RWPE2 (cell line): ENCODE measurements at regions not wholly inside any gene's neighbourhood (a gene's known extent, or its start where the extent isn't known, plus 50 kb on each side); places are given as distances from the start of the nearest gene placed in this dataset.

Source experiments
- ATAC-seq: fragments of 200-7000 bp; cut with Tn5 transposase; 3 replicates; pipeline ENCODE4 v1.9.1; 2021; ENCODE audit warnings: low read depth
- DNase-seq: peaks from one replicate; pipeline ENCODE4 v3.0.0-alpha.2; 2020; ENCODE audit warnings: low spot score
- H3K27ac ChIP-seq: fragments of 450-650 bp; 2 replicates; pipeline ENCODE4 v1.5.1; 2017; ENCODE audit warnings: mild to moderate bottlenecking; ENCODE audit not compliant: poor library complexity, severe bottlenecking
- H3K27me3 ChIP-seq: fragments of 250-450 bp; sonication (Bioruptor Pico); 2 replicates; pipeline ENCODE4 v1.5.1; 2021; ENCODE audit warnings: mild to moderate bottlenecking, moderate library complexity; ENCODE audit not compliant: insufficient read depth, poor library complexity, severe bottlenecking
- H3K36me3 ChIP-seq: fragments of 250-450 bp; sonication (Bioruptor Pico); 2 replicates; pipeline ENCODE4 v1.5.1; 2020; ENCODE audit warnings: low read depth, mild to moderate bottlenecking, moderate library complexity
- H3K4me1 ChIP-seq: fragments of 250-450 bp; sonication (Bioruptor Pico); 2 replicates; pipeline ENCODE4 v1.5.1; 2021; ENCODE audit warnings: mild to moderate bottlenecking, moderate library complexity; ENCODE audit not compliant: insufficient read depth, poor library complexity, severe bottlenecking
- H3K4me3 ChIP-seq: fragments of 250-450 bp; sonication (Bioruptor Pico); 2 replicates; pipeline ENCODE4 v1.5.1; 2021; ENCODE audit warnings: mild to moderate bottlenecking, moderate library complexity; ENCODE audit not compliant: severe bottlenecking
- H3K9me3 ChIP-seq: fragments of 250-450 bp; sonication (Bioruptor Pico); 2 replicates; pipeline ENCODE4 v1.5.1; 2021; ENCODE audit warnings: mild to moderate bottlenecking, moderate library complexity; ENCODE audit not compliant: severe bottlenecking
- TF ChIP-seq, protein P1 (sequence below): fragments of 450-650 bp; IDR thresholded peaks from one replicate; pipeline ENCODE4 v1.5.1; 2017; ENCODE audit warnings: mild to moderate bottlenecking, moderate library complexity; ENCODE audit not compliant: poor library complexity, severe bottlenecking

DNA sequence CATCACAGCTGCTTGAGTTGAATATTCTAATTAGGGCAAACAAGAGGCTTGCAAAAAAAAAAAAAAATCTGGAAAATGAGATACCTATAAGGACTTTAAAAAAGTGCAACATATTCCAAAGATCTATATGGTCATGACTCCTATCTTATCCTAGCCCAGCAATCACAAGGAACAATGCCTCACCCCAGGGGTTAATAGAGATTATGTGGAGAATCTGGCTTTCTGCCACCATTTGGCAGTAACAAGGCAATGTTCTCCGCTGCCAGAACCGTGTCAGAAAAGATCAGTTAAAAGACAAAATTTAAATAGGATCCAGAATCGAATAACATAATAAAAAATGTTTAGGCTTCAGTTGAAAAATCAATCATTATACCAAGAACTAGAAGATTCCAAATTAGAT, 1643.2 kb upstream of the PRR20A start:
- Histone ChIP-seq H3K4me1 (no peaks in the 10 kb centered on the region), H3K4me3 (no peak overlapping the region), H3K9me3 (no peaks in the 10 kb centered on the region), H3K27me3 (no peaks in the 10 kb centered on the region), H3K27ac (no peak overlapping the region), H3K36me3 (no peaks in the 10 kb centered on the region)
- DNase-seq = no peak
- TF ChIP-seq, protein P1, sequence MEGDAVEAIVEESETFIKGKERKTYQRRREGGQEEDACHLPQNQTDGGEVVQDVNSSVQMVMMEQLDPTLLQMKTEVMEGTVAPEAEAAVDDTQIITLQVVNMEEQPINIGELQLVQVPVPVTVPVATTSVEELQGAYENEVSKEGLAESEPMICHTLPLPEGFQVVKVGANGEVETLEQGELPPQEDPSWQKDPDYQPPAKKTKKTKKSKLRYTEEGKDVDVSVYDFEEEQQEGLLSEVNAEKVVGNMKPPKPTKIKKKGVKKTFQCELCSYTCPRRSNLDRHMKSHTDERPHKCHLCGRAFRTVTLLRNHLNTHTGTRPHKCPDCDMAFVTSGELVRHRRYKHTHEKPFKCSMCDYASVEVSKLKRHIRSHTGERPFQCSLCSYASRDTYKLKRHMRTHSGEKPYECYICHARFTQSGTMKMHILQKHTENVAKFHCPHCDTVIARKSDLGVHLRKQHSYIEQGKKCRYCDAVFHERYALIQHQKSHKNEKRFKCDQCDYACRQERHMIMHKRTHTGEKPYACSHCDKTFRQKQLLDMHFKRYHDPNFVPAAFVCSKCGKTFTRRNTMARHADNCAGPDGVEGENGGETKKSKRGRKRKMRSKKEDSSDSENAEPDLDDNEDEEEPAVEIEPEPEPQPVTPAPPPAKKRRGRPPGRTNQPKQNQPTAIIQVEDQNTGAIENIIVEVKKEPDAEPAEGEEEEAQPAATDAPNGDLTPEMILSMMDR = no peak
- ATAC-seq = no peak

DNA sequence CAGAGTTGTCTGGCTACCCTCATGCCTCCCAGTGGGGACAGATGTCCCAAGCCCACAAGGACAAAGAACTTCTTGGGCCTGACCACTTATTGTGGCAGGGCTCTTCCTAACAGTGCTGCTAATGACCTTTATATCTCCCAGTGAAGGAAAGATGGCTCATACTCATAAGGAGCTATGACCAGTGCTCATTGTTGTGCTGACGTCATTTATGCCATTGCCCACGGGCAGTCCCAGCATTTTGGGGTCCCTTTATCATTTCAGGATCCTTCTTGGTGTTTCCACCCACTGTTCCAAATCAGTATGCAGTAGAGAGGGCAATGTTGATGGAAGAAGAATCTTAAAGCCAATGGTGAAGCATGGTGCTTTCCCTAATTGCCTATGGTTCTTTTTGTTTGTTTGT, 1640.0 kb upstream of the PRR20A start:
- Histone ChIP-seq H3K9me3 (no peaks in the 10 kb centered on the region), H3K36me3 (no peaks in the 10 kb centered on the region), H3K27me3 (no peaks in the 10 kb centered on the region), H3K4me3 (no peak overlapping the region), H3K27ac (no peak overlapping the region), H3K4me1 (no peaks in the 10 kb centered on the region)
- TF ChIP-seq, protein P1 = no peak
- ATAC-seq (no peak), DNase-seq (no peak)

DNA sequence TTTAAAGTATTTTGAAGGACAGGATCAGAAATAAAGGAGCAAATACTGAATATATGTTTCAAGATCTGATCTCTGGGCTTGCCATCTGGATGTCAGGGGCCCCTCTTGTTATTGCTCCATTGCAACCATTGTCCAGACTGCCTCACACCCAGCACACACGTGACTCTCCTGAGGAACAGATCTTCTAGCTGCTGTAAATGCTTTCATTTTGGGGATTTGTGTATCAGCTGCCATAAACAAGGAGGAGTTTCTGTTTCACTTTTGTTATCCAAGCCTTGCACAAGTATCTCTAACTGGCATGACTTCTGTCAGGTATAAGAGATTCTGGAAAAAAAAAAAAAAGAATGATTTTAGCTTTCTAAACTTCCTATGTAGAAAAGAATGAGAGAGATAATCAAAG, 1624.1 kb upstream of the PRR20A start:
- TF ChIP-seq, protein P1 = no peak
- ATAC-seq = no peak

GRCh38 chr13:55517312-55517711, 1623.4 kb upstream of the PRR20A start:
- ATAC-seq = no peak
- H3K4me1 ChIP-seq = no peaks in the 10 kb centered on the region

More for the DNA sequence above, 1624.1 kb upstream of the PRR20A start:
- no peaks in the 10 kb centered on the region for H3K27me3 ChIP-seq
- H3K4me1 ChIP-seq = no peaks in the 10 kb centered on the region
- H3K27ac ChIP-seq = no peak overlapping the region
- H3K9me3 ChIP-seq = no peaks in the 10 kb centered on the region
- no peaks in the 10 kb centered on the region for H3K36me3 ChIP-seq
- DNase-seq = no peak
- H3K4me3 ChIP-seq = no peak overlapping the region

GRCh38 chr13:55528434-55528833, 1612.3 kb upstream of the PRR20A start:
- ATAC-seq (no peak), DNase-seq (no peak)
- Histone ChIP-seq H3K27me3 (no peaks in the 10 kb centered on the region), H3K27ac (no peak overlapping the region), H3K4me3 (no peak overlapping the region), H3K36me3 (no peaks in the 10 kb centered on the region), H3K9me3 (no peaks in the 10 kb centered on the region), H3K4me1 (no peaks in the 10 kb centered on the region)
- TF ChIP-seq, protein P1 = no peak

More at GRCh38 chr13:55517312-55517711, 1623.4 kb upstream of the PRR20A start:
- no peak overlapping the region for H3K27ac ChIP-seq
- TF ChIP-seq, protein P1 = peak; percentile 18
- H3K27me3 ChIP-seq = no peaks in the 10 kb centered on the region
- no peak overlapping the region for H3K4me3 ChIP-seq
- H3K9me3 ChIP-seq = no peaks in the 10 kb centered on the region
- no peak for DNase-seq
- H3K36me3 ChIP-seq = no peaks in the 10 kb centered on the region
